Endothelial cell of umbilical vein (primary cell): ENCODE measurements at regions not wholly inside any gene's neighbourhood (a gene's known extent, or its start where the extent isn't known, plus 50 kb on each side); places are given as distances from the start of the nearest gene placed in this dataset.

ENCODE experiments used
- BruUV-seq: library from RNA; stranded (reverse); fragments of 400-500 nt; replicated peaks from 2 replicates; lab custom pipeline; 2021; lab: Mats Ljungman, UMichigan
- CTCF ChIA-PET: fragments of 300-600, 350-600 bp; sonication (Branson Sonifier 250); formaldehyde crosslinking; loops from one replicate; lab custom pipeline; 2021; ENCODE audit warnings: antibody characterized with exemption, inconsistent platforms; lab: Charles Lee
- POLR2A ChIA-PET: fragments of 300-600, 350-600 bp; sonication (Branson Sonifier 250); formaldehyde crosslinking; loops from one replicate; lab custom pipeline; 2021; ENCODE audit warnings: antibody characterized with exemption, inconsistent platforms; lab: Charles Lee
- DNase-seq: peaks from one replicate; pipeline ENCODE4 v3.0.0-alpha.2; 2011; ENCODE audit warnings: low read depth, low spot score
- FAIRE-seq: peaks from 2 replicates; lab custom pipeline; 2011; peaks lifted over from hg19 to GRCh38; lab: Jason Lieb, UNC
- H2AFZ ChIP-seq: 2 replicates; pipeline ENCODE4 v1.6.0; 2012; ENCODE audit warnings: low read depth, low read length, control low read depth, inconsistent platforms
- H3K27ac ChIP-seq: 2 replicates; pipeline ENCODE4 v1.5.1; 2011; ENCODE audit warnings: low read depth, mild to moderate bottlenecking, control low read depth, low read length, moderate library complexity; ENCODE audit not compliant: insufficient read depth
- H3K27me3 ChIP-seq, 2 experiments: 2 replicates each; pipeline versions ENCODE4 v1.6.0 to v1.6.1; 2011; ENCODE audit warnings: low read length in 2 of 2, mixed read lengths in 1 of 2; ENCODE audit not compliant: control insufficient read depth in 2 of 2, insufficient read depth in 2 of 2
- H3K36me3 ChIP-seq, 2 experiments: 2 replicates in 1 of 2; 3 replicates in 1 of 2; pipeline ENCODE4 v1.5.1; 2011; ENCODE audit warnings: low read length in 2 of 2, mild to moderate bottlenecking in 1 of 2, moderate library complexity in 1 of 2; ENCODE audit not compliant: control insufficient read depth in 2 of 2, insufficient read depth in 2 of 2; ENCODE audit errors: extremely low read depth in 1 of 2
- H3K4me1 ChIP-seq: 3 replicates; pipeline ENCODE4 v1.5.1; 2011; ENCODE audit warnings: mild to moderate bottlenecking, low read length; ENCODE audit not compliant: control insufficient read depth, insufficient read depth; ENCODE audit errors: extremely low read depth
- H3K4me2 ChIP-seq: 2 replicates; pipeline ENCODE4 v1.6.1; 2011; ENCODE audit warnings: low read length, control low read depth, mixed read lengths; ENCODE audit not compliant: insufficient read depth
- H3K4me3 ChIP-seq, 3 experiments: fragments of 200-600 bp in 1 of 3; sonication (generic), shearing (Covaris generic) in 1 of 3; replicated peaks in 1 of 3; 2 replicates each; pipeline ENCODE4 v1.5.1; 2011 to 2016; ENCODE audit warnings: control low read depth in 3 of 3, low read length in 3 of 3, mild to moderate bottlenecking in 2 of 3, inconsistent platforms in 1 of 3, low read depth in 1 of 3, moderate library complexity in 1 of 3; ENCODE audit not compliant: insufficient read depth in 1 of 3
- H3K79me2 ChIP-seq: 2 replicates; pipeline ENCODE4 v1.6.0; 2012; ENCODE audit warnings: low read length, inconsistent platforms; ENCODE audit not compliant: control insufficient read depth, insufficient read depth
- H3K9ac ChIP-seq: replicated peaks from 2 replicates; pipeline ENCODE3; 2011; ENCODE audit warnings: low read length, control low read depth; ENCODE audit not compliant: insufficient read depth; ENCODE audit errors: extremely low read depth
- H3K9me1 ChIP-seq: replicated peaks from 3 replicates; pipeline ENCODE4 v1.6.0; 2011; ENCODE audit warnings: mild to moderate bottlenecking, low read length; ENCODE audit not compliant: control insufficient read depth, insufficient read depth; ENCODE audit errors: extremely low read depth
- H3K9me3 ChIP-seq: replicated peaks from 2 replicates; pipeline ENCODE4 v1.5.1; 2012; ENCODE audit warnings: low read length, inconsistent platforms; ENCODE audit not compliant: control insufficient read depth, insufficient read depth
- H4K20me1 ChIP-seq: replicated peaks from 2 replicates; pipeline ENCODE3; 2011; ENCODE audit warnings: mild to moderate bottlenecking, low read length; ENCODE audit not compliant: control insufficient read depth, insufficient read depth; ENCODE audit errors: extremely low read depth
- EZH2 ChIP-seq: IDR thresholded peaks from 2 replicates; pipeline ENCODE4 v1.6.1; 2012; ENCODE audit warnings: borderline replicate concordance, low read depth, mild to moderate bottlenecking, moderate library complexity, low read length, inconsistent platforms; ENCODE audit not compliant: severe bottlenecking
- FOS ChIP-seq: IDR thresholded peaks from 2 replicates; pipeline ENCODE4 v1.6.1; 2011; ENCODE audit warnings: mild to moderate bottlenecking, low read length, moderate library complexity, borderline replicate concordance; ENCODE audit not compliant: insufficient read depth
- GATA2 ChIP-seq: IDR thresholded peaks from 2 replicates; pipeline ENCODE4 v1.7.0; 2011; ENCODE audit warnings: low read depth, mild to moderate bottlenecking, moderate library complexity, mixed read lengths, low read length; ENCODE audit not compliant: insufficient read length, insufficient read depth
- JUN ChIP-seq: IDR thresholded peaks from 2 replicates; pipeline ENCODE4 v1.6.1; 2011; ENCODE audit warnings: borderline replicate concordance, low read depth; ENCODE audit not compliant: insufficient read length, insufficient read depth
- MAX ChIP-seq: IDR thresholded peaks from 2 replicates; pipeline ENCODE4 v1.6.1; 2011; ENCODE audit not compliant: insufficient read depth, insufficient read length
- MYC ChIP-seq: IDR thresholded peaks from one replicate; pipeline ENCODE4 v1.6.1; 2011; ENCODE audit warnings: mild to moderate bottlenecking, low read depth, low read length
- POLR2A ChIP-seq: IDR thresholded peaks from 2 replicates; pipeline ENCODE4 v1.6.1; 2012; ENCODE audit warnings: low read depth, mild to moderate bottlenecking, control low read depth, low read length
- POLR2AphosphoS5 ChIP-seq: IDR thresholded peaks from 2 replicates; pipeline ENCODE4 v1.6.1; 2012; ENCODE audit warnings: low read depth, mild to moderate bottlenecking, control low read depth, low read length, moderate library complexity; ENCODE audit not compliant: insufficient read depth
- dilution Hi-C: fragments of 300-500 bp; cut with MboI; formaldehyde crosslinking; loops from one replicate; pipeline ENCODE4 v1.15.0; 2019; ENCODE audit warnings: low sequenced_read_pairs; ENCODE audit not compliant: extremely low pct_ligation_motif_present
- intact Hi-C: fragments of 100-400 bp; cut with micrococcal nuclease; formaldehyde crosslinking; loops from one replicate; pipeline ENCODE4 v1.10.0; 2022
- TF ChIP-seq, protein P1 (sequence below), 2 donors: IDR thresholded peaks; 1 replicate in 1 of 2; 2 replicates in 1 of 2; pipeline ENCODE4 v1.5.1; 2011; ENCODE audit warnings: low read length in 2 of 2, mild to moderate bottlenecking in 2 of 2, moderate library complexity in 2 of 2, control low read depth in 1 of 2, inconsistent platforms in 1 of 2, low read depth in 1 of 2; ENCODE audit not compliant: insufficient read depth in 1 of 2; ENCODE audit errors: extremely low read depth in 1 of 2

GRCh38 chr5:56450766-56451165 lies 217.6 kb upstream of the ANKRD55 start:
- no peaks in the 10 kb centered on the region for H3K9me3 ChIP-seq
- BruUV-seq, result no TSS peak
- no peak overlapping the region for H3K27ac ChIP-seq
- no peak overlapping the region for H3K9ac ChIP-seq
- H4K20me1 ChIP-seq, result no peaks in the 10 kb centered on the region
- FAIRE-seq (no peak), DNase-seq (no peak)
- no peak for TF ChIP-seq JUN
- TF ChIP-seq POLR2A, result no peak
- TF ChIP-seq GATA2, result no peak
- TF ChIP-seq MAX, result no peak
- TF ChIP-seq MYC, result no peak
- TF ChIP-seq EZH2, result no peak
- no peak for TF ChIP-seq POLR2AphosphoS5
- no peak for TF ChIP-seq FOS
- TF ChIP-seq, protein P1, sequence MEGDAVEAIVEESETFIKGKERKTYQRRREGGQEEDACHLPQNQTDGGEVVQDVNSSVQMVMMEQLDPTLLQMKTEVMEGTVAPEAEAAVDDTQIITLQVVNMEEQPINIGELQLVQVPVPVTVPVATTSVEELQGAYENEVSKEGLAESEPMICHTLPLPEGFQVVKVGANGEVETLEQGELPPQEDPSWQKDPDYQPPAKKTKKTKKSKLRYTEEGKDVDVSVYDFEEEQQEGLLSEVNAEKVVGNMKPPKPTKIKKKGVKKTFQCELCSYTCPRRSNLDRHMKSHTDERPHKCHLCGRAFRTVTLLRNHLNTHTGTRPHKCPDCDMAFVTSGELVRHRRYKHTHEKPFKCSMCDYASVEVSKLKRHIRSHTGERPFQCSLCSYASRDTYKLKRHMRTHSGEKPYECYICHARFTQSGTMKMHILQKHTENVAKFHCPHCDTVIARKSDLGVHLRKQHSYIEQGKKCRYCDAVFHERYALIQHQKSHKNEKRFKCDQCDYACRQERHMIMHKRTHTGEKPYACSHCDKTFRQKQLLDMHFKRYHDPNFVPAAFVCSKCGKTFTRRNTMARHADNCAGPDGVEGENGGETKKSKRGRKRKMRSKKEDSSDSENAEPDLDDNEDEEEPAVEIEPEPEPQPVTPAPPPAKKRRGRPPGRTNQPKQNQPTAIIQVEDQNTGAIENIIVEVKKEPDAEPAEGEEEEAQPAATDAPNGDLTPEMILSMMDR (IDR thresholded peaks at IDR 0.05; ENCODE audit: extremely low read depth in 1 of 2, insufficient read depth in 1 of 2, low read depth in 1 of 2, low read length in 2 of 2), result no peak
- H3K79me2 ChIP-seq, result no peaks in the 10 kb centered on the region
- dilution Hi-C loops, result no loop called here
- POLR2A ChIA-PET, result no interaction called here
- H3K4me3 ChIP-seq, result no peak overlapping the region
- CTCF ChIA-PET, result no interaction called here
- peaks cover 5 to 17% of the 10 kb centered on the region in 2 experiments for H3K27me3 ChIP-seq
- no peak overlapping the region for H3K4me2 ChIP-seq
- no peaks in the 10 kb centered on the region for H3K9me1 ChIP-seq
- no peak overlapping the region for H2AFZ ChIP-seq
- H3K36me3 ChIP-seq, result no peaks in the 10 kb centered on the region
- intact Hi-C loops, result no loop called here
- no peaks in the 10 kb centered on the region for H3K4me1 ChIP-seq
